ENCODE measurements at regions not wholly inside any gene's neighbourhood (a gene's known extent, or its start where the extent isn't known, plus 50 kb on each side); places are given as distances from the start of the nearest gene placed in this dataset.

- no peak for DNase-seq
Observed at GRCh38 chr19:5392486-5392885, 51.9 kb upstream of the PTPRS start.

- DNase-seq, result no peak
Observed at GRCh38 chr19:5393088-5393487, 52.5 kb upstream of the PTPRS start.

- DNase-seq, result no peak
Observed at GRCh38 chr19:5394551-5395505, 54.2 kb upstream of the PTPRS start.

GRCh38 chr19:5395556-5395955 lies 54.9 kb upstream of the PTPRS start:
- DNase-seq, result no peak

- DNase-seq, result no peak
Observed at GRCh38 chr19:5396096-5396939, 55.7 kb upstream of the PTPRS start.

- no peak for DNase-seq
Observed at GRCh38 chr19:5396963-5397362, 56.4 kb upstream of the PTPRS start.

- DNase-seq, result no peak
Observed at GRCh38 chr19:5397804-5398692, 57.2 kb upstream of the ZNRF4 start.

GRCh38 chr19:5398693-5399057 lies 56.5 kb upstream of the ZNRF4 start:
- no peak for DNase-seq

GRCh38 chr19:5403968-5404640 lies 51.1 kb upstream of the ZNRF4 start:
- DNase-seq, result peak; percentile 55
